Spleen (tissue), 11 donors: ENCODE measurements at regions not wholly inside any gene's neighbourhood (a gene's known extent, or its start where the extent isn't known, plus 50 kb on each side); places are given as distances from the start of the nearest gene placed in this dataset.

Experiments used
- DNase-seq: peaks from one replicate; pipeline ENCODE4 v3.0.0-alpha.2; 2020
- H3K27ac ChIP-seq, 8 donors: fragments of 200-600 bp; sonication (generic) in 7 of 8; 1 replicate in 4 of 8; 2 replicates in 4 of 8; pipeline versions ENCODE4 v1.5.0 to v1.8.0; 2016 to 2021; ENCODE audit warnings: inconsistent platforms in 4 of 8, mild to moderate bottlenecking in 4 of 8, moderate library complexity in 1 of 8
- H3K27me3 ChIP-seq, 7 donors: fragments of 200-600 bp; sonication (generic) in 6 of 7; replicated peaks in 1 of 7; 1 replicate in 4 of 7; 2 replicates in 3 of 7; pipeline versions ENCODE4 v1.5.0 to v1.8.0; 2016 to 2021; ENCODE audit warnings: inconsistent platforms in 3 of 7, mild to moderate bottlenecking in 1 of 7
- H3K36me3 ChIP-seq, 6 donors: fragments of 200-600 bp; sonication (generic) in 5 of 6; 1 replicate in 4 of 6; 2 replicates in 2 of 6; pipeline versions ENCODE4 v1.5.0 to v1.8.0; 2016 to 2021; ENCODE audit warnings: inconsistent platforms in 2 of 6
- H3K4me1 ChIP-seq, 6 donors: fragments of 200-600 bp; sonication (generic) in 5 of 6; 1 replicate in 3 of 6; 2 replicates in 3 of 6; pipeline versions ENCODE4 v1.5.0 to v1.8.0; 2016 to 2021; ENCODE audit warnings: inconsistent platforms in 3 of 6
- H3K4me3 ChIP-seq, 8 donors: fragments of 200-600 bp; sonication (generic) in 7 of 8; 1 replicate in 4 of 8; 2 replicates in 4 of 8; pipeline versions ENCODE4 v1.5.0 to v1.8.0; 2016 to 2021; ENCODE audit warnings: inconsistent platforms in 4 of 8, mild to moderate bottlenecking in 4 of 8, moderate library complexity in 2 of 8
- H3K9me3 ChIP-seq, 8 donors: fragments of 200-600 bp; sonication (generic) in 7 of 8; 1 replicate in 4 of 8; 2 replicates in 4 of 8; pipeline versions ENCODE4 v1.5.0 to v1.8.0; 2016 to 2021; ENCODE audit warnings: inconsistent platforms in 4 of 8
- POLR2A ChIP-seq, 3 donors: fragments of 450-650 bp; IDR thresholded peaks; one replicate each; pipeline ENCODE4 v1.5.1; 2017; ENCODE audit warnings: antibody characterized with exemption in 3 of 3, mild to moderate bottlenecking in 1 of 3
- POLR2AphosphoS5 ChIP-seq, 3 donors: sonication (generic); formaldehyde crosslinking; IDR thresholded peaks; one replicate each; pipeline ENCODE4 v1.5.1; 2017; ENCODE audit warnings: antibody characterized with exemption in 3 of 3
- WGBS, 5 donors: extraction: QIAGEN DNeasy Blood & Tissue Kit in 3 of 5; methylation state at CpG; one replicate each; pipeline versions ENCODE4 v1.1.5 to v1.1.7; 2013 to 2018; 5-methylcytosine and 5-hydroxymethylcytosine counted together
- intact Hi-C: fragments of 100-400 bp; cut with DNase I; formaldehyde crosslinking; loops from one replicate; pipeline ENCODE4 v1.15.0; 2023; ENCODE audit warnings: low total_unique reads
- TF ChIP-seq, protein P1 (sequence below), 11 experiments: fragments of 200-600 bp in 7 of 11; fragments of 450-650 bp in 4 of 11; sonication (generic) in 4 of 11; IDR thresholded peaks in 8 of 11; conservative IDR thresholded peaks in 3 of 11; 1 replicate in 7 of 11; 2 replicates in 4 of 11; pipeline versions ENCODE4 v1.4.0 to v1.8.0; 2016 to 2021; ENCODE audit warnings: antibody characterized with exemption in 11 of 11, inconsistent platforms in 4 of 11, mild to moderate bottlenecking in 1 of 11
- donor health status: healthy with polysubstance abuse.
- donor health status: DM: no; HTN: no; CAD: no; lungs with moderate emphysema.
- donor health status: DM: no; HTN: no; CAD: no.
- donor health status: Bipolar disorder and iron deficiency.
- donor health status: healthy.
- donor health status: DM: no; HTN: no; CAD: no.
- donor health status: DM: yes; HTN: yes; CAD: no.

DNA sequence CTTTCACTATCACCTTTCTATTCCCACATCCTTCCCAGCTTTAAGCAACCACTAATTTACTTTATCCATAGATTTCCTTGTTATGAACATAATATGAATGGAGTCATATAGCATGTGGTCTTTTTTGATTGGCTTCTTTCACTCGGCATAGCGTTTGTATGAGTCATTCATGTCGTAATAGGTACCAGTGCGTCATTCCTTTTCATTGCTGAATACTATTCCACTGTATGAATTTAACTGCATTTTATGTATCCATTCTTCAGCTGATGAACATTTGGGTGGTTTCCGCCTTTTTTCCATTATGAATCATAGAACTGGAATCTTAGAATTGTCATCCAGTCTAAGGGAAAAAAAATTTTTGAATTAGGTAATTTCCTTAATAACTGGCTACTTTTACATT is 411.3 kb upstream of the AUTS2 start:
- Histone ChIP-seq H3K36me3 (no peaks in the 10 kb centered on the region), H3K9me3 (peaks cover 0 to 6% (median 0%) of the 10 kb centered on the region in 8 donors), H3K27ac (no peak overlapping the region), H3K27me3 (no peaks in the 10 kb centered on the region), H3K4me3 (no peak overlapping the region), H3K4me1 (peaks cover 0 to 27% (median 8%) of the 10 kb centered on the region in 6 donors)
- TF ChIP-seq, protein P1, sequence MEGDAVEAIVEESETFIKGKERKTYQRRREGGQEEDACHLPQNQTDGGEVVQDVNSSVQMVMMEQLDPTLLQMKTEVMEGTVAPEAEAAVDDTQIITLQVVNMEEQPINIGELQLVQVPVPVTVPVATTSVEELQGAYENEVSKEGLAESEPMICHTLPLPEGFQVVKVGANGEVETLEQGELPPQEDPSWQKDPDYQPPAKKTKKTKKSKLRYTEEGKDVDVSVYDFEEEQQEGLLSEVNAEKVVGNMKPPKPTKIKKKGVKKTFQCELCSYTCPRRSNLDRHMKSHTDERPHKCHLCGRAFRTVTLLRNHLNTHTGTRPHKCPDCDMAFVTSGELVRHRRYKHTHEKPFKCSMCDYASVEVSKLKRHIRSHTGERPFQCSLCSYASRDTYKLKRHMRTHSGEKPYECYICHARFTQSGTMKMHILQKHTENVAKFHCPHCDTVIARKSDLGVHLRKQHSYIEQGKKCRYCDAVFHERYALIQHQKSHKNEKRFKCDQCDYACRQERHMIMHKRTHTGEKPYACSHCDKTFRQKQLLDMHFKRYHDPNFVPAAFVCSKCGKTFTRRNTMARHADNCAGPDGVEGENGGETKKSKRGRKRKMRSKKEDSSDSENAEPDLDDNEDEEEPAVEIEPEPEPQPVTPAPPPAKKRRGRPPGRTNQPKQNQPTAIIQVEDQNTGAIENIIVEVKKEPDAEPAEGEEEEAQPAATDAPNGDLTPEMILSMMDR (IDR thresholded peaks at IDR 0.05 in 8 of 11, conservative IDR thresholded peaks at IDR 0.05 in 3 of 11), result no peak
- TF ChIP-seq POLR2A (IDR thresholded peaks at IDR 0.05), result no peak
- TF ChIP-seq POLR2AphosphoS5 (IDR thresholded peaks at IDR 0.05), result no peak
- intact Hi-C loops, result no loop called here
- no peak for DNase-seq
- 92 to 98% (median 94%) methylated on average over 5 of the region's 5 CpGs for WGBS, 5 donors

DNA sequence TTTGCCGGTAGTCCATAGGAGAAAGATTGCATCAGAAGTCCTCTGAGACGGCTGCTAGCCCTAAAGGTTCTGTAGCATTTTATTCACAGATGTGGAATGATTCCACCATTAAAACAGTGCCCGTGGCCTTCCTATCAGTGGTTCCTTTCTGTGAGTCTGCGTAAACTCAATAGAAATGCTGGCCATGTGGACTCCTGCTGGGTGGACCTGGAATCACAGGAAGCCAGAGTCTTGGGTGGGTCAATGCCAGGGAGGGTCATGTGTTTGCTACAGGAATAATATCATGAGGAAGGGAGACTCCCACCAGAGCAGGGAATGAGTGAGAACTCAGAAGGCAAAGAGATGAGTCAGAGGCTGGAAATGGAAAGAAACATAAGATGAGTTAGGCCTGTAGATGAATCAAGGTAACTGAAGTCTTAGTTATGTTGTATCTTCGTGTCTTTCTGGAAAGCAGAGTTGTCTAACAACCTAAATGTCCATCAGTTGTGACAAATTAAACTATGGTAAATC is 410.4 kb upstream of the AUTS2 start:
- no peak overlapping the region for H3K4me3 ChIP-seq
- no peak for DNase-seq
- H3K27ac ChIP-seq, result no peak overlapping the region
- H3K9me3 ChIP-seq, result peaks cover 0 to 6% (median 0%) of the 10 kb centered on the region in 8 donors
- intact Hi-C loops, result no loop called here
- peaks cover 0 to 19% (median 6%) of the 10 kb centered on the region in 6 donors for H3K4me1 ChIP-seq
- no peaks in the 10 kb centered on the region for H3K36me3 ChIP-seq
- 75 to 85% (median 83%) methylated on average over 5 of the region's 5 CpGs for WGBS, 5 donors
- H3K27me3 ChIP-seq, result no peaks in the 10 kb centered on the region
- no peak for TF ChIP-seq POLR2A (IDR thresholded peaks at IDR 0.05)
- no peak for TF ChIP-seq POLR2AphosphoS5 (IDR thresholded peaks at IDR 0.05)
- TF ChIP-seq, protein P1 (IDR thresholded peaks at IDR 0.05 in 8 of 11, conservative IDR thresholded peaks at IDR 0.05 in 3 of 11), result peak in 2 of 11 experiments; percentile 22 to 24

DNA sequence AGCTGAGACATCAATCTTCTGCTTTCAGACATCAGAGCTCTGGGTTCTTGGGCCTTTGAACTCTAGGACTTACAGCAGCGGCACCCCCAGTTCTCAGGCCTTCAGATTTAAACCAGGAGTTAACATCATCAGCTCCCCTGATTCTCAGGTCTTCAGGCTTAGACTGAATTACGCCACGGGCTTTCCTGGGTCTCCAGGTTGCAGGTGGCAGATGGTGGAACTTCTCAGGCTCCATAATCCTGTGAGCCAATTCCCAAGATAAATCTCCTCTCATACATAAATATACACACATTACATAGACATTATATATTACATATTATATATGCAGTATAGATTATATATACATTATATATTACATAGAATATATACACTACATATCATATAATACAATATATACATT is 408.9 kb upstream of the AUTS2 start:
- TF ChIP-seq, protein P1 (IDR thresholded peaks at IDR 0.05 in 8 of 11, conservative IDR thresholded peaks at IDR 0.05 in 3 of 11), result no peak
- TF ChIP-seq POLR2A (IDR thresholded peaks at IDR 0.05) (no peak), POLR2AphosphoS5 (IDR thresholded peaks at IDR 0.05) (no peak)

DNA sequence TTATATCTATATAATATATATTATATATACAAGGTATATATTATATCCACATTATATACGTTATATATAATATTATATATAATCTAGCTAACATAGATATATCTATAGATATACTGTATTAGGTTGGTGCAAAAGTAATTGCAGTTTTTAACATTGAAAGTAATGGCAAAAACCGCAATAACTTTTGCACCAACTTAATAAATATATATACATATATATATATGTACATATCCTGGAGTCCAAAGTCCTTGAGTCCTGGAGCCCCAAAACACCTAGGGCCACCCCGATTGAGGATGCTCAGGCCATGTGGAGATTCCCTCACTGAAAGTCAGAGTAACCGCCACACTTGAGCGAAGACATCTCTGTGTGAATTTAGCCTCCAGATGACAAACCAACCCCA is 408.2 kb upstream of the AUTS2 start:
- 87 to 95% (median 92%) methylated on average over 5 of the region's 5 CpGs for WGBS, 5 donors
- H3K27ac ChIP-seq, result no peak overlapping the region
- no peaks in the 10 kb centered on the region for H3K36me3 ChIP-seq
- no peak for DNase-seq
- H3K4me1 ChIP-seq, result peaks cover 0 to 3% (median 0%) of the 10 kb centered on the region in 6 donors
- H3K27me3 ChIP-seq, result no peaks in the 10 kb centered on the region
- TF ChIP-seq POLR2AphosphoS5 (IDR thresholded peaks at IDR 0.05), result no peak
- TF ChIP-seq POLR2A (IDR thresholded peaks at IDR 0.05), result no peak
- TF ChIP-seq, protein P1 (IDR thresholded peaks at IDR 0.05 in 8 of 11, conservative IDR thresholded peaks at IDR 0.05 in 3 of 11), result no peak
- no peak overlapping the region for H3K4me3 ChIP-seq
- intact Hi-C loops, result no loop called here
- peaks cover 0 to 13% (median 7%) of the 10 kb centered on the region in 8 donors for H3K9me3 ChIP-seq

More for the DNA sequence above, 408.9 kb upstream of the AUTS2 start:
- DNase-seq, result no peak
- peaks cover 0 to 12% (median 4%) of the 10 kb centered on the region in 8 donors for H3K9me3 ChIP-seq
- no peaks in the 10 kb centered on the region for H3K36me3 ChIP-seq
- intact Hi-C loops, result no loop called here
- 91 to 97% (median 95%) methylated on average over 3 of the region's 3 CpGs for WGBS, 5 donors
- H3K4me1 ChIP-seq, result peaks cover 0 to 4% (median under 1%) of the 10 kb centered on the region in 6 donors
- no peak overlapping the region for H3K27ac ChIP-seq
- no peak overlapping the region for H3K4me3 ChIP-seq
- no peaks in the 10 kb centered on the region for H3K27me3 ChIP-seq
